Endodermal cell (in vitro differentiated cells): ENCODE measurements at regions not wholly inside any gene's neighbourhood (a gene's known extent, or its start where the extent isn't known, plus 50 kb on each side); places are given as distances from the start of the nearest gene placed in this dataset.

ENCODE experiments used
- DNase-seq: peaks from one replicate; pipeline ENCODE4 v3.0.0-alpha.2; 2017
- H3K27ac ChIP-seq: 2 replicates; pipeline ENCODE4 v1.5.1; 2013; ENCODE audit warnings: mild to moderate bottlenecking, low read depth, low read length, moderate library complexity
- H3K27me3 ChIP-seq: 2 replicates; pipeline ENCODE4 v1.6.1; 2013; ENCODE audit warnings: mild to moderate bottlenecking, low read length, moderate library complexity; ENCODE audit not compliant: insufficient read depth, control insufficient read depth, poor library complexity, severe bottlenecking
- H3K36me3 ChIP-seq: 2 replicates; pipeline ENCODE4 v1.7.0; 2013; ENCODE audit warnings: mild to moderate bottlenecking, low read length, moderate library complexity; ENCODE audit not compliant: control insufficient read depth, insufficient read depth
- H3K4me1 ChIP-seq: one replicate; pipeline ENCODE4 v1.7.0; 2013; ENCODE audit warnings: low read length; ENCODE audit not compliant: control insufficient read depth, insufficient read depth
- H3K4me3 ChIP-seq: 2 replicates; pipeline ENCODE4 v1.5.1; 2013; ENCODE audit warnings: mild to moderate bottlenecking, low read length, moderate library complexity
- H3K9ac ChIP-seq: 2 replicates; pipeline ENCODE4 v1.6.1; 2013; ENCODE audit warnings: mild to moderate bottlenecking, low read length, moderate library complexity; ENCODE audit not compliant: poor library complexity, severe bottlenecking; ENCODE audit errors: extremely low read depth
- H3K9me3 ChIP-seq: 2 replicates; pipeline ENCODE4 v1.6.1; 2013; ENCODE audit warnings: mild to moderate bottlenecking, low read length, moderate library complexity; ENCODE audit not compliant: control insufficient read depth
- H3K27ac Mint-ChIP-seq: 2 replicates; pipeline ENCODE4 v1.8.0; 2020; ENCODE audit warnings: mixed read lengths
- H3K27me3 Mint-ChIP-seq: 2 replicates; pipeline ENCODE4 v1.8.0; 2021; ENCODE audit warnings: mild to moderate bottlenecking, mixed read lengths; ENCODE audit not compliant: insufficient read depth
- H3K36me3 Mint-ChIP-seq: 2 replicates; pipeline ENCODE4 v1.8.0; 2020; ENCODE audit warnings: low read depth, mixed read lengths
- H3K4me1 Mint-ChIP-seq: 2 replicates; pipeline ENCODE4 v1.8.0; 2020; ENCODE audit warnings: mixed read lengths
- H3K4me3 Mint-ChIP-seq: 2 replicates; pipeline ENCODE4 v1.8.0; 2020; ENCODE audit warnings: mild to moderate bottlenecking, moderate library complexity, mixed read lengths
- H3K9me3 Mint-ChIP-seq: 2 replicates; pipeline ENCODE4 v1.8.0; 2020; ENCODE audit warnings: mild to moderate bottlenecking, mixed read lengths
- WGBS, 2 experiments: methylation state at CpG; one replicate each; pipeline versions ENCODE4 v1.1.5 to v1.1.7; 2013; ENCODE audit warnings: missing lambda C conversion rate in 2 of 2, mixed read lengths in 1 of 2; ENCODE audit not compliant: insufficient coverage in 1 of 2, insufficient read length in 1 of 2; 5-methylcytosine and 5-hydroxymethylcytosine counted together
- TF ChIP-seq, protein P1 (sequence below): fragments of 200-600 bp; sonication (generic); conservative IDR thresholded peaks from 2 replicates; pipeline ENCODE4 v1.5.0; 2021; ENCODE audit warnings: antibody characterized with exemption, mild to moderate bottlenecking

DNA sequence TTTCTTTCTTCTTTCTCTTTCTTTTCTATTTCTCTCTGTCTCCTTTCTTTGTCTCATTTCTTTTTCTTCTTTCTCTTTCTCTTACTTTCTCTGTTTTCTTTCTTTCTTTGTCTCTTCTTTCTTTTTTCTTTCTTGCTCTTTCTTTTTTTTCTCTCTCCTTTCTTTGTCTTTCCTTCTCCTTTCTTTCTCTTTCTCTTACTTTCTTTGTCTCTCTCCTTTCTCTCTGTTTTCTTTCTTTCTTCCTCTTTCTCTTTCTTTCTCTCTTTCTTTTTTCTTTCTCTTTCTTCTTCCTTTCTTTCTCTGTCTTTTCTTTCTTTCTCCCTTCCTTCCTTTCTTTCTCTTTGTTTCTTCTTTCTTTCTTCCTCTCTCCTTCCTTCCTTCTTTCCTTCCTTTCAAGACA is 184.8 kb downstream of the CRLF2 start:
- no peak overlapping the region for H3K27ac ChIP-seq
- Mint-ChIP-seq H3K4me1 (no peaks in the 10 kb centered on the region), H3K27me3 (no peaks in the 10 kb centered on the region), H3K27ac (no peak overlapping the region), H3K4me3 (no peak overlapping the region), H3K9me3 (no peaks in the 10 kb centered on the region), H3K36me3 (no peaks in the 10 kb centered on the region)
- no peaks in the 10 kb centered on the region for H3K36me3 ChIP-seq
- TF ChIP-seq, protein P1, sequence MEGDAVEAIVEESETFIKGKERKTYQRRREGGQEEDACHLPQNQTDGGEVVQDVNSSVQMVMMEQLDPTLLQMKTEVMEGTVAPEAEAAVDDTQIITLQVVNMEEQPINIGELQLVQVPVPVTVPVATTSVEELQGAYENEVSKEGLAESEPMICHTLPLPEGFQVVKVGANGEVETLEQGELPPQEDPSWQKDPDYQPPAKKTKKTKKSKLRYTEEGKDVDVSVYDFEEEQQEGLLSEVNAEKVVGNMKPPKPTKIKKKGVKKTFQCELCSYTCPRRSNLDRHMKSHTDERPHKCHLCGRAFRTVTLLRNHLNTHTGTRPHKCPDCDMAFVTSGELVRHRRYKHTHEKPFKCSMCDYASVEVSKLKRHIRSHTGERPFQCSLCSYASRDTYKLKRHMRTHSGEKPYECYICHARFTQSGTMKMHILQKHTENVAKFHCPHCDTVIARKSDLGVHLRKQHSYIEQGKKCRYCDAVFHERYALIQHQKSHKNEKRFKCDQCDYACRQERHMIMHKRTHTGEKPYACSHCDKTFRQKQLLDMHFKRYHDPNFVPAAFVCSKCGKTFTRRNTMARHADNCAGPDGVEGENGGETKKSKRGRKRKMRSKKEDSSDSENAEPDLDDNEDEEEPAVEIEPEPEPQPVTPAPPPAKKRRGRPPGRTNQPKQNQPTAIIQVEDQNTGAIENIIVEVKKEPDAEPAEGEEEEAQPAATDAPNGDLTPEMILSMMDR, result no peak
- H3K4me1 ChIP-seq, result no peaks in the 10 kb centered on the region
- no peak overlapping the region for H3K4me3 ChIP-seq
- H3K27me3 ChIP-seq, result no peaks in the 10 kb centered on the region
- no peaks in the 10 kb centered on the region for H3K9me3 ChIP-seq
- no peak overlapping the region for H3K9ac ChIP-seq
- no peak for DNase-seq

DNA sequence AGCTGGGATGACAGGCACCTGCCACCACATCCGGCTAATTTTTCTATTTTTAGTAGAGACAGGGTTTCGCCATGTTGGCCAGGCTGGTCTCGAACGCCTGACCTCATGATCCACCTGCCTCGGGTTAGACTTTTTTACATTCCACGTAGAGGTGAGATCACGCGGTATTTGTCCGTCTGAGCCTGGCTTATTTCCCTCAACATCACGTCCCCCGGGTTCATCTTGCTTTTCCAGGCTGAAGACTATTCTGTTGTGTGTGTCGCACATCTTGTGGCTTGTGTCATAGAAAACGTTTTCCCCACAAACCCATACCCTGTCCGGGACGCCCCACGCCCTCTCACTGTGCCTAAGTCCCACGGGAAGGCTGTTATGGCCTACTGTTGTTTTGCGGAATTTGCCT is 185.3 kb downstream of the CRLF2 start:
- Histone ChIP-seq H3K27ac (no peak overlapping the region), H3K27me3 (no peaks in the 10 kb centered on the region), H3K4me3 (no peak overlapping the region), H3K4me1 (no peaks in the 10 kb centered on the region), H3K9me3 (no peaks in the 10 kb centered on the region), H3K36me3 (no peaks in the 10 kb centered on the region), H3K9ac (no peak overlapping the region)
- TF ChIP-seq, protein P1, result no peak
- Mint-ChIP-seq H3K27me3 (no peaks in the 10 kb centered on the region), H3K27ac (no peak overlapping the region), H3K9me3 (no peaks in the 10 kb centered on the region), H3K36me3 (no peaks in the 10 kb centered on the region), H3K4me1 (no peaks in the 10 kb centered on the region), H3K4me3 (no peak overlapping the region)
- no peak for DNase-seq
- 86 to 91% methylated on average over 18 of the region's 18 CpGs for WGBS, 2 experiments

DNA sequence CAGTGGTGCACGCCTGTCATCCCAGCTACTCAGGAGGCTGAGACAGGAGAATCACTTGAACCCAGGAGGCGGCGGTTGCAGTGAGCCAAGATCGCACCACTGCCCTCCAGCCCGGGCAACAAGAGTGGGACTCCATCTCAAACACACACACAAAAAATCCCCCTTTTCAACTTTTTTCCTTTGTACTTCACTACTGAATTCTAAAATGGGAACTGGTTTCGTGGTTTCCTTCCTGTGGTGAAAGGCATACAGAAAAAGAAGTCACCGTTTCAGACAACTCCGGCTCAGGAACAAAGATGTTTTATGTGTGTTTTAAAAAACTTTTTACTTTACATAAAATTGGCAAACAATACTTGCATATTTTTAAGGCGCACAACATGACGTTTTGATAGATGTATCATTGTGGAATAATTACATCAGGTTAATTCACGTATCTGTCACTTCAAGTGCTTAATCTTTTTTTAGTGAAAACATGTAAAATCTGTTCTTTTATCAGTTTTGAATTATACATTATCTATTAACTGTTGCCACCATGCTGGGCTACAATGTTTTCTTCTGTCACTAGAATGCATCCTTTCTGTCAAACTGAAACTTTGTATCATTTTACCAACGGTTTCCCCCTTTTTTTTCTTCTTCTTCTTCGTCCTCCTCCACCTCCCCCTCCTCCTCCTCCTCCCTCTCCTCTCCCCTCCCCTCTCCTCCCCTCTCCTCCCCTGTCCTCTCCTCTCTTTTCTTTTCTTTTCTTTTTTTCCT is 186.0 kb downstream of the CRLF2 start:
- Mint-ChIP-seq H3K9me3 (no peaks in the 10 kb centered on the region), H3K4me1 (no peaks in the 10 kb centered on the region), H3K4me3 (no peak overlapping the region), H3K36me3 (no peaks in the 10 kb centered on the region), H3K27me3 (no peaks in the 10 kb centered on the region), H3K27ac (no peak overlapping the region)
- Histone ChIP-seq H3K9me3 (peaks cover 3% of the 10 kb centered on the region), H3K36me3 (no peaks in the 10 kb centered on the region), H3K27me3 (no peaks in the 10 kb centered on the region), H3K9ac (no peak overlapping the region), H3K27ac (no peak overlapping the region), H3K4me3 (no peak overlapping the region), H3K4me1 (no peaks in the 10 kb centered on the region)
- DNase-seq, result no peak
- WGBS, 2 experiments, result 77 to 78% methylated on average over 10 to 13 of the region's 13 CpGs
- TF ChIP-seq, protein P1, result no peak
